ENCODE measurements at regions not wholly inside any gene's neighbourhood (a gene's known extent, or its start where the extent isn't known, plus 50 kb on each side); places are given as distances from the start of the nearest gene placed in this dataset.

DNA sequence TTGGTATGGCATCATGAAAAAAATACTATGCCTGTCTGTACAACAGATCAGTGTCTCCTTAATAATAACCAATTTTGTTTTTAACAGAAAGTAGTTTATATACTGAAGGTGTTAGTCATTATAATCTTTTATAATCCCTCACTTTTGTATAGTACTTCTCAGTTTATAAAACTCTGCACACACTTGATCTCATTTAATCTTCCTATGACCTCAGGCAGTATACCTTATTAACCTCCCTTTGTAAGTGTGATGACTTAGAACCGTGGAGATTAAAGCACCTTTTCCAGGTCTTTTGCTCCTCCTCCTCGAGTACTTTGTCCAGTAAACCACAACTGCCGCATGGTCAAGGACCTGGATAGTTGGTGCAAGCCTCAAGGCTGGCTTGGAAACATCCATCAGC lies 945.5 kb downstream of the EPHA4 start:
- TF ChIP-seq HDGF (IDR thresholded peaks at IDR 0.05; ENCODE audit: borderline replicate concordance) (no peak), ZNF384 (IDR thresholded peaks at IDR 0.05) (no peak), L3MBTL2 (conservative IDR thresholded peaks at IDR 0.05) (no peak), CTBP1 (IDR thresholded peaks at IDR 0.05; ENCODE audit: borderline replicate concordance) (no peak), SP1 (IDR thresholded peaks at IDR 0.05) (no peak), BHLHE40 (IDR thresholded peaks at IDR 0.05; ENCODE audit: borderline replicate concordance) (no peak), NFRKB (IDR thresholded peaks at IDR 0.05) (no peak), FOXK2 (IDR thresholded peaks at IDR 0.05) (no peak)
- TF ChIP-seq, protein P1, sequence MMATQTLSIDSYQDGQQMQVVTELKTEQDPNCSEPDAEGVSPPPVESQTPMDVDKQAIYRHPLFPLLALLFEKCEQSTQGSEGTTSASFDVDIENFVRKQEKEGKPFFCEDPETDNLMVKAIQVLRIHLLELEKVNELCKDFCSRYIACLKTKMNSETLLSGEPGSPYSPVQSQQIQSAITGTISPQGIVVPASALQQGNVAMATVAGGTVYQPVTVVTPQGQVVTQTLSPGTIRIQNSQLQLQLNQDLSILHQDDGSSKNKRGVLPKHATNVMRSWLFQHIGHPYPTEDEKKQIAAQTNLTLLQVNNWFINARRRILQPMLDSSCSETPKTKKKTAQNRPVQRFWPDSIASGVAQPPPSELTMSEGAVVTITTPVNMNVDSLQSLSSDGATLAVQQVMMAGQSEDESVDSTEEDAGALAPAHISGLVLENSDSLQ (IDR thresholded peaks at IDR 0.05) = no peak

All from HEK293T (cell line).